Thymus (tissue), 11 donors: ENCODE measurements at regions not wholly inside any gene's neighbourhood (a gene's known extent, or its start where the extent isn't known, plus 50 kb on each side); places are given as distances from the start of the nearest gene placed in this dataset.
"Not testable (repeated sequence)": the region's sequence is repeated elsewhere in the genome, so short reads cannot be mapped to it uniquely, and the experiment has no call there.

Experiments used
- DNase-seq, 9 donors: peaks; one replicate each; pipeline ENCODE4 v3.0.0-alpha.2; 2013; ENCODE audit warnings: low spot score in 9 of 9, low read depth in 6 of 9, missing footprints in 1 of 9
- H3K27ac ChIP-seq, 2 donors: one replicate each; pipeline ENCODE4 v1.5.1; 2013; ENCODE audit warnings: control low read depth in 1 of 2, low read depth in 1 of 2, low read length in 1 of 2, mild to moderate bottlenecking in 1 of 2, moderate library complexity in 1 of 2
- H3K27me3 ChIP-seq, 2 donors: one replicate each; pipeline ENCODE4 v1.5.1; 2013; ENCODE audit warnings: low read length in 1 of 2; ENCODE audit not compliant: control insufficient read depth in 2 of 2, insufficient read depth in 1 of 2
- H3K36me3 ChIP-seq, 2 donors: one replicate each; pipeline ENCODE4 v1.5.1; 2013; ENCODE audit warnings: low read length in 1 of 2, mild to moderate bottlenecking in 1 of 2, moderate library complexity in 1 of 2; ENCODE audit not compliant: control insufficient read depth in 2 of 2, insufficient read depth in 2 of 2
- H3K4me1 ChIP-seq, 2 donors: one replicate each; pipeline ENCODE4 v1.5.1; 2013; ENCODE audit warnings: low read length in 2 of 2; ENCODE audit not compliant: control insufficient read depth in 2 of 2, insufficient read depth in 2 of 2
- H3K4me3 ChIP-seq, 2 donors: one replicate each; pipeline ENCODE4 v1.5.1; 2013; ENCODE audit warnings: low read length in 2 of 2, control low read depth in 1 of 2, mild to moderate bottlenecking in 1 of 2
- H3K9me3 ChIP-seq, 2 donors: one replicate each; pipeline ENCODE4 v1.5.1; 2013; ENCODE audit warnings: low read length in 1 of 2, mild to moderate bottlenecking in 1 of 2; ENCODE audit not compliant: control insufficient read depth in 2 of 2, insufficient read depth in 1 of 2
- WGBS: extraction: QIAGEN DNeasy Blood & Tissue Kit; methylation state at CpG from one replicate; pipeline ENCODE4 v1.1.7; 2013; 5-methylcytosine and 5-hydroxymethylcytosine counted together
- donor health status: healthy.

DNA sequence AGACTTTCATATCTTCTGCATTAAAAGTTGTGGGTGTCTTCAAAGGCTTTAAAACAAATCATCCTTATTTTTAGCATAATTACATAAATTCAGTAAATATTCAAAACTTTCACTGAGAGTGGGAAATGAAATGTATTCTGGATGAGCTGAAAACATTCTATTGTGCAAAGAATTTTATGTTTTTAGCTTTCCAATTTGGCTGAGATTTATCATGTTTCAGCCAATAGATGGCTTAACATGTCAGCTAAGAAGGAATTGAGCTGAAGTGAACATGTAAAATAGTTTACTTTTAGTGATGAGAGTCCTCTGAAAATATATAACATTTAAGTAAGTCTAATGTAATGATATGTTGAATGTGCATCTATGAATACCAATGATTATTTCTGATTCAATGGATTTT is 213.5 kb upstream of the GIMD1 start:
- no peak for DNase-seq
- Histone ChIP-seq H3K36me3 (no peaks in the 10 kb centered on the region), H3K4me1 (no peaks in the 10 kb centered on the region), H3K4me3 (no peak overlapping the region), H3K9me3 (no peaks in the 10 kb centered on the region), H3K27me3 (no peaks in the 10 kb centered on the region), H3K27ac (no peak overlapping the region)

GRCh38 chr4:106579236-106579635 is 210.7 kb upstream of the GIMD1 start:
- H3K9me3 ChIP-seq: no peaks in the 10 kb centered on the region
- H3K27me3 ChIP-seq: no peaks in the 10 kb centered on the region
- no peak overlapping the region for H3K27ac ChIP-seq
- no peak overlapping the region for H3K4me3 ChIP-seq
- no peaks in the 10 kb centered on the region for H3K4me1 ChIP-seq
- H3K36me3 ChIP-seq: no peaks in the 10 kb centered on the region
- no peak for DNase-seq

GRCh38 chr4:106569146-106570031 is 200.8 kb upstream of the GIMD1 start:
- Histone ChIP-seq H3K4me3 (no peak overlapping the region), H3K36me3 (no peaks in the 10 kb centered on the region), H3K9me3 (no peaks in the 10 kb centered on the region), H3K27ac (no peak overlapping the region), H3K27me3 (no peaks in the 10 kb centered on the region), H3K4me1 (no peaks in the 10 kb centered on the region)
- no peak for DNase-seq
- WGBS: 90% methylated on average over 7 of the region's 7 CpGs

DNA sequence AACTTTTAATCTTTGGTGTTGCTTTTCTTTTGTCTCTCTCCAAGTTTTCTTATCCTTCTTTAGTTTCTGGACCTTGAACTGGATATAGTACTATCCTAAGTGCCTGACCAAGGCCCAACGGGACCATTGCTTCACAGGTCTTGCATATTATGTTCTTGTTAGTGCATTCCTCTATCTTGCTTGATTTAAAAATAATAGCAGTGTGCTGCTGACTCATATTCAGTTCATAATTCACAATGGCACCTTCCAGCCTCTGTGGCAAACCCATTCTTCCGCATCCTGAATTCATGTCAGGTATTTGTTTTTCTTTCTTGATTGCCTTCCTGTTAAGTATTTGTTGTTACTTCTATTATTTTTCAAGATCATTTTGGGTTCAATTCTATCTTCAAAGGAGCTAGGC is 197.1 kb upstream of the GIMD1 start:
- DNase-seq: no peak
- no peak overlapping the region for H3K4me3 ChIP-seq
- no peaks in the 10 kb centered on the region for H3K36me3 ChIP-seq
- no peak overlapping the region for H3K27ac ChIP-seq
- no peaks in the 10 kb centered on the region for H3K27me3 ChIP-seq
- H3K9me3 ChIP-seq: peaks cover 0 to 4% of the 10 kb centered on the region in 2 donors
- H3K4me1 ChIP-seq: no peaks in the 10 kb centered on the region
- WGBS: 84% methylated on average over 2 of the region's 2 CpGs

DNA sequence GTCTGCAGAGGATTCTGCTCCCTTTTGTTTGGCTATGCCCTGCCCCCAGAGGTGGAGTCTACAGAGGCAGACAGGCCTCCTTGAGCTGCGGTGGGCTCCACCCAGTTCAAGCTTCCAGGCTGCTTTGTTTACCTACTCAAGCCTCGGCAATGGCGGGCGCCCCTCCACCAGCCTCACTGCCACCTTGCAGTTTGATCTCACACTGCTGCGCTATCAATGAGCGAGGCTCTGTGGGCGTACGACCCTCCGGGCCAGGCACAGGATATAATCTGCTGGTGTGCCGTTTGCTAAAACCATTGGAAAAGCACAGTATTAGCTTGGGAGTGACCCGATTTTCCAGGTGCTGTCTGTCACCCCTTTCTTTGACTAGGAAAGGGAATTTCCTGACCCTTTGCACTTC is 195.1 kb upstream of the GIMD1 start:
- not testable (repeated sequence) for H3K27me3 ChIP-seq, H3K9me3 ChIP-seq, H3K36me3 ChIP-seq, H3K4me1 ChIP-seq, DNase-seq, H3K4me3 ChIP-seq, H3K27ac ChIP-seq
- WGBS: 97% methylated on average over 11 of the region's 11 CpGs

- DNase-seq: no peak
- Histone ChIP-seq H3K4me1 (no peaks in the 10 kb centered on the region), H3K9me3 (no peaks in the 10 kb centered on the region), H3K36me3 (no peaks in the 10 kb centered on the region), H3K4me3 (no peak overlapping the region), H3K27me3 (no peaks in the 10 kb centered on the region), H3K27ac (no peak overlapping the region)
- WGBS: over 99% methylated on average over 2 of the region's 2 CpGs
Observed at GRCh38 chr4:106551724-106552123, 183.1 kb upstream of the GIMD1 start.

- Histone ChIP-seq H3K27me3 (no peaks in the 10 kb centered on the region), H3K9me3 (no peaks in the 10 kb centered on the region), H3K4me3 (no peak overlapping the region), H3K27ac (no peak overlapping the region), H3K36me3 (no peaks in the 10 kb centered on the region), H3K4me1 (no peaks in the 10 kb centered on the region)
- no peak for DNase-seq
- 88% methylated on average over 1 of the region's 1 CpG for WGBS
Observed at GRCh38 chr4:106548446-106549044, 180.0 kb upstream of the GIMD1 start.

DNA sequence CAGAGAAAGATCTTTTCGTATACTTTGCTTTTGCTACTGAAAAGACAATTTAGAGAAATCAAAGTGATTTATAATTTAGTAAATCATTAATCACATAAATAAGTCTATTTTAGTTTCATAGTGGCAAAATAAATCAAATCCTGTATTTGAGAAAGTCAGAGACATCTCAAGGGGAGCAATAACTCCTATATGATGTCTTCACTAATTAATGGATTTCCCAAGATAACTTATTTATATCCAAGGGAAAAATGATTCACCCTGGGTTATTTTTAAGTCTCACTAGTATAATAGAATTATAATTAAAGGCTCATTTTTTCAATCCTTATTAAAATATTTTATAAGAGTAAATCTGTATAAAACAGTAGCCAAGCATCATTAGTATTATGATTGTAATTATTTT is 177.8 kb upstream of the GIMD1 start:
- Histone ChIP-seq H3K36me3 (no peaks in the 10 kb centered on the region), H3K27ac (no peak overlapping the region), H3K4me1 (no peaks in the 10 kb centered on the region), H3K9me3 (no peaks in the 10 kb centered on the region), H3K27me3 (no peaks in the 10 kb centered on the region), H3K4me3 (no peak overlapping the region)
- WGBS: 97% methylated on average over 1 of the region's 1 CpG
- no peak for DNase-seq

GRCh38 chr4:106542609-106543008 is 174.0 kb upstream of the GIMD1 start:
- H3K4me1 ChIP-seq, H3K27ac ChIP-seq, H3K27me3 ChIP-seq, H3K9me3 ChIP-seq, H3K4me3 ChIP-seq, DNase-seq, H3K36me3 ChIP-seq: not testable (repeated sequence)
- 94% methylated on average over 1 of the region's 1 CpG for WGBS
